ENCODE measurements at regions not wholly inside any gene's neighbourhood (a gene's known extent, or its start where the extent isn't known, plus 50 kb on each side); places are given as distances from the start of the nearest gene placed in this dataset.

GRCh38 chr2:67725731-67726130 lies 328.6 kb downstream of the ETAA1 start:
- Histone ChIP-seq H3K9ac (ENCODE audit: low read length in 5 of 5) (no peak overlapping the region), H3K27me3 (ENCODE audit: control insufficient read depth in 5 of 5, insufficient read depth in 4 of 5, low read length in 5 of 5) (no peaks in the 10 kb centered on the region), H3K27ac (ENCODE audit: low read depth, low read length) (no peak overlapping the region), H3K4me1 (ENCODE audit: control insufficient read depth in 5 of 5, insufficient read depth in 5 of 5, low read length in 5 of 5) (peaks cover 0 to 19% (median 3%) of the 10 kb centered on the region in 5 donors), H3K9me3 (ENCODE audit: control insufficient read depth in 5 of 5, low read length in 5 of 5) (peaks cover 0 to 2% (median 0%) of the 10 kb centered on the region in 5 donors), H3K4me3 (ENCODE audit: low read depth in 1 of 5, low read length in 5 of 5) (no peak overlapping the region), H3K36me3 (ENCODE audit: control insufficient read depth in 5 of 5, insufficient read depth in 5 of 5, low read length in 5 of 5) (no peaks in the 10 kb centered on the region)

- Histone ChIP-seq H3K4me3 (ENCODE audit: low read depth in 1 of 5, low read length in 5 of 5) (no peak overlapping the region), H3K27ac (ENCODE audit: low read depth, low read length) (no peak overlapping the region), H3K9me3 (ENCODE audit: control insufficient read depth in 5 of 5, low read length in 5 of 5) (peaks cover 0 to 2% (median 0%) of the 10 kb centered on the region in 5 donors), H3K4me1 (ENCODE audit: control insufficient read depth in 5 of 5, insufficient read depth in 5 of 5, low read length in 5 of 5) (peaks cover 0 to 19% (median 3%) of the 10 kb centered on the region in 5 donors), H3K9ac (ENCODE audit: low read length in 5 of 5) (no peak overlapping the region), H3K36me3 (ENCODE audit: control insufficient read depth in 5 of 5, insufficient read depth in 5 of 5, low read length in 5 of 5) (no peaks in the 10 kb centered on the region), H3K27me3 (ENCODE audit: control insufficient read depth in 5 of 5, insufficient read depth in 4 of 5, low read length in 5 of 5) (no peaks in the 10 kb centered on the region)
Observed at GRCh38 chr2:67726416-67726815, 329.3 kb downstream of the ETAA1 start.

DNA sequence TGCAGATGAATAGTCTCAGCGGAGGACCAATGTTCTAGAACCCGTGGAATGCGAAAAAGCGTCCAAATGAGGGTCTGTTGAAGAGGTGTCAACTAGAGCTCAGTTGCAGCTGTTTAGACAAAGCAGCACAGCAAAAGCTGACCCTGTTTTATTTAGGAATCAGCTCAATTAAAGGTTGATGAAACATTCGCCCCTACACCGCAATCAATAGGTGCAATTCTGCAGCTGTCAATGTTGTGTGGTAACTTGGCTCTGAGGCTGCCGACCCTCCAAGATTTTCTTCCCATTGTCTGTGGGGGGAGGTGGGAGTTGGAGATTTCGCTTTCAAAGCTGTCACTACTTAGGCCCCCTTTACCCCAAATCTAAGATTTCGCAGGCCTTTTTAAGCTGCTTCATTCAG lies 330.0 kb downstream of the ETAA1 start:
- Histone ChIP-seq H3K36me3 (ENCODE audit: control insufficient read depth in 5 of 5, insufficient read depth in 5 of 5, low read length in 5 of 5) (no peaks in the 10 kb centered on the region), H3K9ac (ENCODE audit: low read length in 5 of 5) (no peak overlapping the region), H3K4me3 (ENCODE audit: low read depth in 1 of 5, low read length in 5 of 5) (no peak overlapping the region), H3K27me3 (ENCODE audit: control insufficient read depth in 5 of 5, insufficient read depth in 4 of 5, low read length in 5 of 5) (no peaks in the 10 kb centered on the region), H3K27ac (ENCODE audit: low read depth, low read length) (no peak overlapping the region), H3K4me1 (ENCODE audit: control insufficient read depth in 5 of 5, insufficient read depth in 5 of 5, low read length in 5 of 5) (peaks cover 0 to 17% (median 3%) of the 10 kb centered on the region in 5 donors), H3K9me3 (ENCODE audit: control insufficient read depth in 5 of 5, low read length in 5 of 5) (no peaks in the 10 kb centered on the region)

GRCh38 chr2:67727623-67728022 lies 330.5 kb downstream of the ETAA1 start:
- Histone ChIP-seq H3K36me3 (ENCODE audit: control insufficient read depth in 5 of 5, insufficient read depth in 5 of 5, low read length in 5 of 5) (no peaks in the 10 kb centered on the region), H3K9ac (ENCODE audit: low read length in 5 of 5) (no peak overlapping the region), H3K4me3 (ENCODE audit: low read depth in 1 of 5, low read length in 5 of 5) (no peak overlapping the region), H3K4me1 (ENCODE audit: control insufficient read depth in 5 of 5, insufficient read depth in 5 of 5, low read length in 5 of 5) (peaks cover 0 to 13% (median 3%) of the 10 kb centered on the region in 5 donors), H3K27ac (ENCODE audit: low read depth, low read length) (no peak overlapping the region), H3K27me3 (ENCODE audit: control insufficient read depth in 5 of 5, insufficient read depth in 4 of 5, low read length in 5 of 5) (no peaks in the 10 kb centered on the region), H3K9me3 (ENCODE audit: control insufficient read depth in 5 of 5, low read length in 5 of 5) (no peaks in the 10 kb centered on the region)

GRCh38 chr2:67729474-67729873 lies 332.3 kb downstream of the ETAA1 start:
- Histone ChIP-seq H3K4me1 (ENCODE audit: control insufficient read depth in 5 of 5, insufficient read depth in 5 of 5, low read length in 5 of 5) (no peaks in the 10 kb centered on the region), H3K27me3 (ENCODE audit: control insufficient read depth in 5 of 5, insufficient read depth in 4 of 5, low read length in 5 of 5) (no peaks in the 10 kb centered on the region)

GRCh38 chr2:67733517-67733916 lies 329.3 kb downstream of the C1D start:
- no peak overlapping the region for H3K9ac ChIP-seq (ENCODE audit: low read length in 5 of 5)
- no peaks in the 10 kb centered on the region for H3K4me1 ChIP-seq (ENCODE audit: control insufficient read depth in 5 of 5, insufficient read depth in 5 of 5, low read length in 5 of 5)
- no peaks in the 10 kb centered on the region for H3K36me3 ChIP-seq (ENCODE audit: control insufficient read depth in 5 of 5, insufficient read depth in 5 of 5, low read length in 5 of 5)
- H3K27me3 ChIP-seq (ENCODE audit: control insufficient read depth in 5 of 5, insufficient read depth in 4 of 5, low read length in 5 of 5), result no peaks in the 10 kb centered on the region
- H3K4me3 ChIP-seq (ENCODE audit: low read depth in 1 of 5, low read length in 5 of 5), result no peak overlapping the region
- H3K9me3 ChIP-seq (ENCODE audit: control insufficient read depth in 5 of 5, low read length in 5 of 5), result peaks cover 0 to 2% (median 1%) of the 10 kb centered on the region in 5 donors
- no peak overlapping the region for H3K27ac ChIP-seq (ENCODE audit: low read depth, low read length)

More at GRCh38 chr2:67729474-67729873, 332.3 kb downstream of the ETAA1 start:
- no peak overlapping the region for H3K4me3 ChIP-seq (ENCODE audit: low read depth in 1 of 5, low read length in 5 of 5)
- no peak overlapping the region for H3K27ac ChIP-seq (ENCODE audit: low read depth, low read length)
- H3K9ac ChIP-seq (ENCODE audit: low read length in 5 of 5), result no peak overlapping the region
- no peaks in the 10 kb centered on the region for H3K9me3 ChIP-seq (ENCODE audit: control insufficient read depth in 5 of 5, low read length in 5 of 5)
- no peaks in the 10 kb centered on the region for H3K36me3 ChIP-seq (ENCODE audit: control insufficient read depth in 5 of 5, insufficient read depth in 5 of 5, low read length in 5 of 5)

GRCh38 chr2:67752199-67752598 lies 310.6 kb downstream of the C1D start:
- H3K4me3 ChIP-seq (ENCODE audit: low read depth in 1 of 5, low read length in 5 of 5), result no peak overlapping the region
- H3K27me3 ChIP-seq (ENCODE audit: control insufficient read depth in 5 of 5, insufficient read depth in 4 of 5, low read length in 5 of 5), result no peaks in the 10 kb centered on the region
- H3K9ac ChIP-seq (ENCODE audit: low read length in 5 of 5), result no peak overlapping the region
- H3K36me3 ChIP-seq (ENCODE audit: control insufficient read depth in 5 of 5, insufficient read depth in 5 of 5, low read length in 5 of 5), result no peaks in the 10 kb centered on the region
- H3K9me3 ChIP-seq (ENCODE audit: control insufficient read depth in 5 of 5, low read length in 5 of 5), result no peaks in the 10 kb centered on the region
- no peaks in the 10 kb centered on the region for H3K4me1 ChIP-seq (ENCODE audit: control insufficient read depth in 5 of 5, insufficient read depth in 5 of 5, low read length in 5 of 5)
- H3K27ac ChIP-seq (ENCODE audit: low read depth, low read length), result no peak overlapping the region

- Histone ChIP-seq H3K9me3 (ENCODE audit: control insufficient read depth in 5 of 5, low read length in 5 of 5) (no peaks in the 10 kb centered on the region), H3K4me3 (ENCODE audit: low read depth in 1 of 5, low read length in 5 of 5) (no peak overlapping the region), H3K9ac (ENCODE audit: low read length in 5 of 5) (no peak overlapping the region), H3K36me3 (ENCODE audit: control insufficient read depth in 5 of 5, insufficient read depth in 5 of 5, low read length in 5 of 5) (no peaks in the 10 kb centered on the region), H3K27me3 (ENCODE audit: control insufficient read depth in 5 of 5, insufficient read depth in 4 of 5, low read length in 5 of 5) (no peaks in the 10 kb centered on the region), H3K27ac (ENCODE audit: low read depth, low read length) (no peak overlapping the region), H3K4me1 (ENCODE audit: control insufficient read depth in 5 of 5, insufficient read depth in 5 of 5, low read length in 5 of 5) (no peaks in the 10 kb centered on the region)
Observed at GRCh38 chr2:67752969-67753368, 309.8 kb downstream of the C1D start.

- no peaks in the 10 kb centered on the region for H3K4me1 ChIP-seq (ENCODE audit: control insufficient read depth in 5 of 5, insufficient read depth in 5 of 5, low read length in 5 of 5)
- no peaks in the 10 kb centered on the region for H3K27me3 ChIP-seq (ENCODE audit: control insufficient read depth in 5 of 5, insufficient read depth in 4 of 5, low read length in 5 of 5)
- H3K36me3 ChIP-seq (ENCODE audit: control insufficient read depth in 5 of 5, insufficient read depth in 5 of 5, low read length in 5 of 5), result no peaks in the 10 kb centered on the region
- H3K27ac ChIP-seq (ENCODE audit: low read depth, low read length), result no peak overlapping the region
- no peak overlapping the region for H3K9ac ChIP-seq (ENCODE audit: low read length in 5 of 5)
- no peak overlapping the region for H3K4me3 ChIP-seq (ENCODE audit: low read depth in 1 of 5, low read length in 5 of 5)
- no peaks in the 10 kb centered on the region for H3K9me3 ChIP-seq (ENCODE audit: control insufficient read depth in 5 of 5, low read length in 5 of 5)
Observed at GRCh38 chr2:67755156-67755882, 307.5 kb downstream of the C1D start.

GRCh38 chr2:67760995-67761394 lies 301.8 kb downstream of the C1D start:
- Histone ChIP-seq H3K27me3 (ENCODE audit: control insufficient read depth in 5 of 5, insufficient read depth in 4 of 5, low read length in 5 of 5) (peaks cover 0 to 5% (median 0%) of the 10 kb centered on the region in 5 donors), H3K9me3 (ENCODE audit: control insufficient read depth in 5 of 5, low read length in 5 of 5) (peaks cover 0 to 6% (median 5%) of the 10 kb centered on the region in 5 donors), H3K27ac (ENCODE audit: low read depth, low read length) (no peak overlapping the region)

More at GRCh38 chr2:67760995-67761394, 301.8 kb downstream of the C1D start:
- H3K9ac ChIP-seq (ENCODE audit: low read length in 5 of 5), result no peak overlapping the region
- H3K4me3 ChIP-seq (ENCODE audit: low read depth in 1 of 5, low read length in 5 of 5), result no peak overlapping the region
- no peaks in the 10 kb centered on the region for H3K36me3 ChIP-seq (ENCODE audit: control insufficient read depth in 5 of 5, insufficient read depth in 5 of 5, low read length in 5 of 5)
- H3K4me1 ChIP-seq (ENCODE audit: control insufficient read depth in 5 of 5, insufficient read depth in 5 of 5, low read length in 5 of 5), result no peaks in the 10 kb centered on the region
